ENCODE measurements at regions not wholly inside any gene's neighbourhood (a gene's known extent, or its start where the extent isn't known, plus 50 kb on each side); places are given as distances from the start of the nearest gene placed in this dataset.

DNA sequence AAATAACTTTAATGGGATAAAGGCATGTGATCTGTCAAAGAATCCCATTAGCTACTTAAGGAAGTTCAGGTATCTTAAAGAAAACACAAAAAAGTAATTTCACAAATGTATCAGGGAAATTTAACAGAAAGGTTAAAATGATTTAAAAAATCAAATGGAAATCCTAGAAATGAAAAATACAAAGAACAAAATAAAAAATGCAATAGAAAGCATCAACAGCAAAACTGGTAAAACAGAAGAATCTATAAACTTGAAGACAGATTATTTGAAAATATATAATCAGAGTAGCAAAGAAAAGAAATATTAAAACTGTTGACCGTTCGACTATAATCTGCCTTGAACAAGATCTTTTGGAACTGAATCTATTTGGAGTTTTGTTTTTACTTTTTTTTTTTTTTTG lies 279.4 kb upstream of the SYT1 start:
- Histone ChIP-seq H3K9me3 (peaks cover 7 to 9% of the 10 kb centered on the region in 2 donors), H3K4me1 (no peaks in the 10 kb centered on the region), H3K27ac (no peak overlapping the region), H3K4me3 (no peak overlapping the region), H3K27me3 (no peaks in the 10 kb centered on the region), H3K36me3 (no peaks in the 10 kb centered on the region)
- no peak for DNase-seq
- no peak for TF ChIP-seq CTCF (IDR thresholded peaks at IDR 0.05)
- no peak for TF ChIP-seq POLR2A (IDR thresholded peaks at IDR 0.05)
- TF ChIP-seq POLR2AphosphoS5 (IDR thresholded peaks at IDR 0.05) = no peak
- TF ChIP-seq EP300 (IDR thresholded peaks at IDR 0.05; ENCODE audit: low read depth) = no peak
- intact Hi-C loops (cut with DNase I; ENCODE audit: low total_unique reads) = no loop called here
- WGBS, 2 donors (ENCODE audit: low coverage in 1 of 2) = 90 to 92% methylated on average over 2 of the region's 2 CpGs
- in situ Hi-C loops (cut with MboI; ENCODE audit: low pct_ligation_motif_present in 1 of 4, low pct_unique_long_range_greater_than_20kb in 1 of 4, low sequenced_read_pairs in 3 of 4) = no loop called here

DNA sequence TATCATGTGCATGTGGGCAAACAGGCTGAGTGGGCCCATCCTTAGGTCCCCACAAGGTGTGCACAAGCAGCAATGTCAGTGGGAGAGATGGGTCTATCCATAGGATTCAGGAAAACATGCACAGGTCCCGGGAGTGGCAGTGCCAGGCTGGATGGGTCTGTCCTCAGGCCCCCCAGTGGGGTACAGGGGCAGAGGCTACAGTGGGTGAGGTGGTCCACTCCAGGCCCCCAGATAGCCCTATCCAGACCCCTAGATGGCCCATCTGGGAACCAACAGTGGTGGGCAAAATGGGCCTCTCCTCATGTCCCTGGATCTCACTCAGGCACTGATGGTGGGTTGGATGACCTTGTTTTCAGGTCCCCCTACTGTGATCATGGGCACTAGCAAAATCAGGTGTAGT lies 277.8 kb upstream of the SYT1 start:
- in situ Hi-C loops (cut with MboI; ENCODE audit: low pct_ligation_motif_present in 1 of 4, low pct_unique_long_range_greater_than_20kb in 1 of 4, low sequenced_read_pairs in 3 of 4) = no loop called here

DNA sequence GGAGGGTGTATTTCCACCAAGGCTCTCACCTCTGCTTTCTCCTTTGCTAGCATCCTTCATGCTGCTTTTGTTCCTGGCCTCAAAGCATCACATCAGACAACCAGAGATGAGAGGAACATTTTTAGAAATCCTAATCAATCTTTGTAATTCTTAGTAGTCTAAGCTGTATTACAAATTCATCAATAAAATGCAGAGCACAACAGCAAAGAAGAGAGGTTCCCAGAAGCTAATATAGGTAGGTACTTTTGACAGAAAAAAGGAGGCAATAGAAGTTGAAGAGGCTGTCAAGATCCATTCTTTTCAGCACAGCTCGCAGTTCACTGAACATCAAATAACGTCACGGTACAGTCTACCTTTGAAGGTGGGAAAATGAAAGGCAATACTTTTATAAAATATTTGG lies 265.2 kb upstream of the SYT1 start:
- no peak for DNase-seq
- H3K27ac ChIP-seq = no peak overlapping the region
- in situ Hi-C loops (cut with MboI; ENCODE audit: low pct_ligation_motif_present in 1 of 4, low pct_unique_long_range_greater_than_20kb in 1 of 4, low sequenced_read_pairs in 3 of 4) (no loop called here), intact Hi-C loops (cut with DNase I; ENCODE audit: low total_unique reads) (no loop called here)
- H3K9me3 ChIP-seq = peaks cover 0 to 4% of the 10 kb centered on the region in 2 donors
- no peaks in the 10 kb centered on the region for H3K36me3 ChIP-seq
- no peak overlapping the region for H3K4me3 ChIP-seq
- no peaks in the 10 kb centered on the region for H3K27me3 ChIP-seq
- no peak for TF ChIP-seq POLR2A (IDR thresholded peaks at IDR 0.05)
- no peak for TF ChIP-seq CTCF (IDR thresholded peaks at IDR 0.05)
- TF ChIP-seq EP300 (IDR thresholded peaks at IDR 0.05; ENCODE audit: low read depth) = no peak
- TF ChIP-seq POLR2AphosphoS5 (IDR thresholded peaks at IDR 0.05) = no peak
- 60 to 74% methylated on average over 3 of the region's 3 CpGs for WGBS, 2 donors (ENCODE audit: low coverage in 1 of 2)
- H3K4me1 ChIP-seq = no peaks in the 10 kb centered on the region

More for the DNA sequence above, 277.8 kb upstream of the SYT1 start:
- Histone ChIP-seq H3K4me3 (no peak overlapping the region), H3K9me3 (peaks cover 7 to 9% of the 10 kb centered on the region in 2 donors), H3K36me3 (no peaks in the 10 kb centered on the region), H3K4me1 (no peaks in the 10 kb centered on the region), H3K27me3 (no peaks in the 10 kb centered on the region), H3K27ac (no peak overlapping the region)
- no peak for TF ChIP-seq POLR2AphosphoS5 (IDR thresholded peaks at IDR 0.05)
- TF ChIP-seq POLR2A (IDR thresholded peaks at IDR 0.05) = no peak
- no peak for TF ChIP-seq EP300 (IDR thresholded peaks at IDR 0.05; ENCODE audit: low read depth)
- TF ChIP-seq CTCF (IDR thresholded peaks at IDR 0.05) = no peak
- DNase-seq = no peak
- WGBS, 2 donors (ENCODE audit: low coverage in 1 of 2) = 80% methylated on average over 1 of the region's 1 CpG; no CpG with 5 or more reads in 1 of the 2 donors
- intact Hi-C loops (cut with DNase I; ENCODE audit: low total_unique reads) = no loop called here

- 89 to 98% methylated on average over 1 of the region's 1 CpG for WGBS, 2 donors (ENCODE audit: low coverage in 1 of 2)
- intact Hi-C loops (cut with DNase I; ENCODE audit: low total_unique reads) (no loop called here), in situ Hi-C loops (cut with MboI; ENCODE audit: low pct_ligation_motif_present in 1 of 4, low pct_unique_long_range_greater_than_20kb in 1 of 4, low sequenced_read_pairs in 3 of 4) (no loop called here)
- no peak overlapping the region for H3K27ac ChIP-seq
- TF ChIP-seq EP300 (IDR thresholded peaks at IDR 0.05; ENCODE audit: low read depth) (no peak), POLR2A (IDR thresholded peaks at IDR 0.05) (no peak), CTCF (IDR thresholded peaks at IDR 0.05) (no peak), POLR2AphosphoS5 (IDR thresholded peaks at IDR 0.05) (no peak)
- no peak for DNase-seq
- no peaks in the 10 kb centered on the region for H3K4me1 ChIP-seq
- H3K36me3 ChIP-seq = no peaks in the 10 kb centered on the region
- peaks cover 0 to 4% of the 10 kb centered on the region in 2 donors for H3K9me3 ChIP-seq
- no peak overlapping the region for H3K4me3 ChIP-seq
- no peaks in the 10 kb centered on the region for H3K27me3 ChIP-seq
Measured at GRCh38 chr12:78600541-78600940, 264.0 kb upstream of the SYT1 start.

Measured in transverse colon (tissue), 4 donors.